ENCODE measurements at regions not wholly inside any gene's neighbourhood (a gene's known extent, or its start where the extent isn't known, plus 50 kb on each side); places are given as distances from the start of the nearest gene placed in this dataset.

- Histone ChIP-seq H2BK12ac (ENCODE audit: low read depth, low read length) (no peak overlapping the region), H3K27ac (ENCODE audit: low read depth, low read length) (no peak overlapping the region), H2AFZ (ENCODE audit: low read length) (no peak overlapping the region), H3K18ac (ENCODE audit: extremely low read depth, low read length) (no peak overlapping the region), H3K4me1 (replicated peaks in 1 of 4; ENCODE audit: control insufficient read depth in 3 of 4, insufficient read depth in 4 of 4, low read length in 3 of 4) (no peaks in the 10 kb centered on the region), H3K79me1 (ENCODE audit: low read depth, low read length) (no peaks in the 10 kb centered on the region), H3K4me2 (ENCODE audit: insufficient read depth in 1 of 2, low read depth in 2 of 2, low read length in 2 of 2) (no peak overlapping the region), H3K14ac (ENCODE audit: insufficient read length) (no peak overlapping the region), H3K23me2 (ENCODE audit: low read depth, low read length) (no peaks in the 10 kb centered on the region), H3K79me2 (ENCODE audit: control insufficient read depth in 1 of 2, insufficient read depth in 2 of 2, low read length in 2 of 2) (no peaks in the 10 kb centered on the region), H3K27me3 (replicated peaks in 1 of 4; ENCODE audit: control insufficient read depth in 3 of 4, extremely low read depth in 1 of 4, insufficient read depth in 3 of 4, low read length in 3 of 4) (no peaks in the 10 kb centered on the region), H2BK120ac (replicated peaks; ENCODE audit: low read depth, low read length) (no peak overlapping the region), H3K56ac (replicated peaks; ENCODE audit: insufficient read length, low read depth, low read length) (no peak overlapping the region), H4K91ac (replicated peaks; ENCODE audit: insufficient read length, low read length) (no peak overlapping the region), H2AK5ac (ENCODE audit: low read depth, low read length) (no peak overlapping the region), H2BK20ac (ENCODE audit: low read length) (no peak overlapping the region), H3K23ac (ENCODE audit: insufficient read length) (no peak overlapping the region), H2BK5ac (ENCODE audit: low read depth, low read length) (no peak overlapping the region), H3K36me3 (ENCODE audit: control insufficient read depth in 2 of 4, insufficient read depth in 4 of 4, low read length in 3 of 4) (no peaks in the 10 kb centered on the region), H3K4ac (replicated peaks; ENCODE audit: insufficient read length, low read depth, low read length) (no peak overlapping the region), H4K5ac (ENCODE audit: insufficient read length, low read depth, low read length) (no peak overlapping the region), H4K8ac (ENCODE audit: extremely low read depth, insufficient read depth, low read length) (no peak overlapping the region), H4K20me1 (replicated peaks in 1 of 2; ENCODE audit: control insufficient read depth in 1 of 2, insufficient read depth in 2 of 2, low read length in 2 of 2) (no peaks in the 10 kb centered on the region), H2BK15ac (ENCODE audit: low read length) (no peak overlapping the region), H3K9me3 (ENCODE audit: insufficient read depth in 2 of 2, low read depth in 1 of 2, low read length in 1 of 2) (no peaks in the 10 kb centered on the region), H3K4me3 (ENCODE audit: extremely low read depth in 1 of 4, insufficient read depth in 2 of 4, low read depth in 3 of 4, low read length in 4 of 4) (no peak overlapping the region), H3K9ac (replicated peaks in 1 of 4; ENCODE audit: extremely low read depth in 1 of 4, low read depth in 3 of 4, low read length in 3 of 4) (no peak overlapping the region)
- CTCF ChIA-PET (ENCODE audit: partially characterized antibody), result no interaction called here
- no peak for TF ChIP-seq BCL11A (IDR thresholded peaks at IDR 0.05; ENCODE audit: low read depth in 2 of 2, low read length in 2 of 2)
- WGBS, 2 experiments (ENCODE audit: extremely low coverage in 1 of 2, insufficient coverage in 1 of 2, insufficient read length in 1 of 2, insufficient replicate concordance in 2 of 2, low coverage in 1 of 2, low lambda C conversion rate in 2 of 2, missing lambda C conversion rate in 1 of 2), result 85% methylated on average over 2 of the region's 2 CpGs; no CpG with 5 or more reads in 1 of the 2 experiments
- no peak for FAIRE-seq
- no peak for DNase-seq (ENCODE audit: low read depth in 1 of 2, low spot score in 2 of 2)
- POLR2A ChIA-PET (ENCODE audit: partially characterized antibody), result no interaction called here
These were observed 355.3 kb downstream of the RNF144B start for GRCh38 chr6:18742406-18742805.

Data from H1 (cell line).